Coronary artery (tissue), 2 donors: ENCODE measurements at regions not wholly inside any gene's neighbourhood (a gene's known extent, or its start where the extent isn't known, plus 50 kb on each side); places are given as distances from the start of the nearest gene placed in this dataset.

Experiments used
- DNase-seq: peaks from one replicate; pipeline ENCODE4 v3.0.0-alpha.2; 2017; ENCODE audit warnings: low spot score
- H3K27ac ChIP-seq, 2 donors: fragments of 200-600 bp; sonication (generic); one replicate each; pipeline ENCODE4 v1.5.1; 2016 to 2019
- H3K4me3 ChIP-seq: fragments of 200-600 bp; sonication (generic); 2 replicates; pipeline ENCODE4 v1.5.1; 2016; ENCODE audit warnings: mild to moderate bottlenecking, moderate library complexity
- TF ChIP-seq, protein P1 (sequence below): fragments of 200-600 bp; sonication (generic); IDR thresholded peaks from one replicate; pipeline ENCODE4 v1.5.1; 2019; ENCODE audit warnings: antibody characterized with exemption

DNA sequence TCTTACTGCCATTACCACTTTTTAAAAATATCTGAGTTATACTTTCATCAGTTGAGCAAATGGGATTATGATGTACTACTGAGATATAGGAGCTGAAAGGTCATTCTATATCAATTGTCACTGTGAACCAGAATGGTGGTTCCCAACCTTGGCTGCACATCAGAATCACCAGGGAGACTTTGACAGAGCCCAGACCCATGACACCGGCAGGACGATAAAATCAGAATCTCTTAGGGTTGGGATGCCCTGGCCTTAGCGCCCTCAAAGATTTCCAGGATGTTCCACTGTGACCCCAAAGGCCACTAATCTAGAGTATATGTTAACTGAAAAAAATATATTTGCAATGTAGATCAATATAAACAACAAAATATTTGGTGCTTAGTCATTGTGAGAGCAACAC lies 355.1 kb downstream of the LIG4 start:
- Histone ChIP-seq H3K27ac (no peak overlapping the region), H3K4me3 (no peak overlapping the region)
- no peak for DNase-seq
- TF ChIP-seq, protein P1, sequence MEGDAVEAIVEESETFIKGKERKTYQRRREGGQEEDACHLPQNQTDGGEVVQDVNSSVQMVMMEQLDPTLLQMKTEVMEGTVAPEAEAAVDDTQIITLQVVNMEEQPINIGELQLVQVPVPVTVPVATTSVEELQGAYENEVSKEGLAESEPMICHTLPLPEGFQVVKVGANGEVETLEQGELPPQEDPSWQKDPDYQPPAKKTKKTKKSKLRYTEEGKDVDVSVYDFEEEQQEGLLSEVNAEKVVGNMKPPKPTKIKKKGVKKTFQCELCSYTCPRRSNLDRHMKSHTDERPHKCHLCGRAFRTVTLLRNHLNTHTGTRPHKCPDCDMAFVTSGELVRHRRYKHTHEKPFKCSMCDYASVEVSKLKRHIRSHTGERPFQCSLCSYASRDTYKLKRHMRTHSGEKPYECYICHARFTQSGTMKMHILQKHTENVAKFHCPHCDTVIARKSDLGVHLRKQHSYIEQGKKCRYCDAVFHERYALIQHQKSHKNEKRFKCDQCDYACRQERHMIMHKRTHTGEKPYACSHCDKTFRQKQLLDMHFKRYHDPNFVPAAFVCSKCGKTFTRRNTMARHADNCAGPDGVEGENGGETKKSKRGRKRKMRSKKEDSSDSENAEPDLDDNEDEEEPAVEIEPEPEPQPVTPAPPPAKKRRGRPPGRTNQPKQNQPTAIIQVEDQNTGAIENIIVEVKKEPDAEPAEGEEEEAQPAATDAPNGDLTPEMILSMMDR, result no peak

DNA sequence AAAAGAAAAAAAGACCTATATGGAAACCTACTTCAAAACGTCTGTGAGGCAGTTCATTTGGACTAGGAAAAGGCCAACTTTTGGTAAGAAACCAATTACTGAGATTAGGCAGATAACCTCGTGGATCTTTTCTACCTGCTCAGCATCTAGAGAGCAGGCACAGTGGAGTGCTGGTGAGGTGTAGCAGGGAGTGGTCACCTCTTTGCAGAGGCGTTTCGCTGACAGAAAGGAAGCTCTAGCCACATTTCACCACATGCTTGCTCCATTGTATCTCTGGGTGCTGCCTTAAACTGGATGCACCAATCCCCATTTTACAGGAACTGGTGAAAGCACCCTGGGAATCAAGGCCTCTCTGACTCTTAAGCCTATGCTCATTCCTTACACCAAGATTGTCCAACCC lies 360.5 kb downstream of the LIG4 start:
- no peak overlapping the region for H3K4me3 ChIP-seq
- no peak overlapping the region for H3K27ac ChIP-seq
- TF ChIP-seq, protein P1, result no peak
- DNase-seq, result no peak

DNA sequence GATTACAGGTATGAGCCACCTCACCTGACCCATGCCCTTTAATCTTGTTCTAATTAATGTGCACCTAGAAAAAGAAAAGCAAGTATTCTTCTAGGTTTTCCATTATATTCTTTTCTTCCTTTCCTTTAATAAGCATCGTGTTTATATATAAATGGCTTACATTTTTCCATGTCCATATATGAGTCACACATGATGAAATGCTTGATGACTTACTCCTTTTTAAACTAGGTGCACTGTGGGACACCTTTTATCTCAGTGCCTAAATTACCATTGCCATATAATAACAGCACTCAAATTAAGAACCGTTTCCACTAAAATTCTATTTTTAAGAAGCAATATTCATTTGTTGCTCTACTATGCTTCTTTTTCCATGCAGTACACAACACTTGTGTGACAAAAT lies 363.3 kb downstream of the LIG4 start:
- no peak for DNase-seq
- TF ChIP-seq, protein P1, result no peak
- H3K27ac ChIP-seq, result no peak overlapping the region
- no peak overlapping the region for H3K4me3 ChIP-seq

DNA sequence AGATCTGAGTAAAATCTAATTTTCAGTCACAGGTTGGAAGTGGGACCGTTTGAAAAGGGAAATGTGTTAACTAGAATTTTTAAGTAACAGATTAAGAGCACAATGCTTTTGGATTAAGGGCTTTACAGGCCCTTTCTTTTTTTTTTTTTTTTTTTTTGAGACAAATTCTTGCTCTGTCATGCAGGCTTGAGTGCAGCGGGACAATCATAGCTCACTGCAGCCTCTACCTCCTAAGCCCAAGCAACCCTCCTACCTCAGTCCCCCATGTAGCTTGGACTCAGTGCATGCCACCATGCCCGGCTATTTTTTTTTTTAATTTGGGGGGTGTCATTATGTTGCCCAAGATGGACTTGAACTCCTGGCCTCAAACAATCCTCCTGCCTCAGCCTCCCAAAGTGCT lies 363.7 kb downstream of the LIG4 start:
- Histone ChIP-seq H3K27ac (no peak overlapping the region), H3K4me3 (no peak overlapping the region)
- no peak for DNase-seq
- TF ChIP-seq, protein P1, result no peak

DNA sequence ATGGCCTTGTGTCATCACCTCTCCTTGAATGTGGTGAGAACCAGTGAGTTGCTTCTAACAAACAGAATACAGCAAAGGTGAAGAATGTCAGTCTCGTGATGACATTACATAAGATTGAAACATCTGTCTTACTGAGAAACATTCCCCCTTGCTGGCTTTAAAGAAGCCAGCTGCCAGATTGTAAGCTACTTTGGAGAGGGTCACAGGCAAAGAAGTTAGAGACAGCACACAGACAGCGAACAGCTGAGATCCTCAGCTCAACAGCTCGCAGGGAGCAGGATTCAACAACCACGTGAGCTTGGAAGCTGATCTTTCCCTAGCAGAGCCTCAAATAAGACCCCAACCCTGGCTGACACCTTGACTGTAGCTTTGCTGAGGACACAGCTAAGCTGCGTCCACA lies 367.9 kb downstream of the LIG4 start:
- TF ChIP-seq, protein P1, result no peak
- Histone ChIP-seq H3K4me3 (no peak overlapping the region), H3K27ac (no peak overlapping the region)
- no peak for DNase-seq

DNA sequence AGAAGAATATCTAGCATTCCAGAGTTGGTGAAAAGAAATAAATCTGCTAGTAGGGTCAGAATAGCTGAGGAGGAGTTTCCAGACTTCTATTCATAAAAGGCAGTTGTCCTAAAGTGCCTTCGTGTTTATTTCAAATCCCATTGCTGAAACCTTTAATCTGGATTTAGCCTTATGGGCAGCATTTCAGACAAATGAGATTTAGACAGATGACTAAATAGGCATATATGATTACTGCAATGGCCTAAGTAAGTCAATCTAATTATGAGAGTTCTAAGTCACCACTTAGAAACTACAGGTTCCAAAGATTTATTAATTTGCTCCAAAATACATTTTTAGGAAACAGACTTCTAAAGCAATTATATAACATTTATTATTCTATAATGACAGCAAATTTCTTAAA lies 368.7 kb downstream of the LIG4 start:
- H3K4me3 ChIP-seq, result no peak overlapping the region
- DNase-seq, result no peak

DNA sequence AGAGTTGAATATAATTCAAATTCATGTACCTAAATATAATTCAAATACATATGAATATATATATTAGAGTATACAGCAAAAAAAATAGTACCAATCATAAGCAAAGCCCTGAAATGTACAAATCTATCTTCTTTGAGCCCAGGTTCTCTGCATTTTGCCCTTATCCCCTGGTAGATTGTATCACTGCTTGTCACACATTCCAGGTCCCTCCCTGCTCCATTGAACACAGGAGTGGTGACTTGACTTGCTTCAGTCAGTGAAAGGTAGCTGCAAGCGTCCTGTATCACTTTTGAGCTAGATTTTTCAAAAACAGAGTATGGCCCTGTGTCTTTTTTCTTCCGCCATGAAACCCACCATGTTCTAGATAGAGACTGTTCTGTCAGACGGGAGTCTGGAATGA lies 369.4 kb downstream of the LIG4 start:
- no peak for DNase-seq
- TF ChIP-seq, protein P1, result no peak
- H3K4me3 ChIP-seq, result no peak overlapping the region

More for the DNA sequence above, 368.7 kb downstream of the LIG4 start:
- TF ChIP-seq, protein P1, result no peak
- H3K27ac ChIP-seq, result no peak overlapping the region

More for the DNA sequence above, 369.4 kb downstream of the LIG4 start:
- H3K27ac ChIP-seq, result no peak overlapping the region
